Endodermal cell (in vitro differentiated cells): ENCODE measurements at regions not wholly inside any gene's neighbourhood (a gene's known extent, or its start where the extent isn't known, plus 50 kb on each side); places are given as distances from the start of the nearest gene placed in this dataset.

ENCODE experiments used
- DNase-seq: peaks from one replicate; pipeline ENCODE4 v3.0.0-alpha.2; 2017
- H3K27ac ChIP-seq: 2 replicates; pipeline ENCODE4 v1.5.1; 2013; ENCODE audit warnings: mild to moderate bottlenecking, low read depth, low read length, moderate library complexity
- H3K27me3 ChIP-seq: 2 replicates; pipeline ENCODE4 v1.6.1; 2013; ENCODE audit warnings: mild to moderate bottlenecking, low read length, moderate library complexity; ENCODE audit not compliant: insufficient read depth, control insufficient read depth, poor library complexity, severe bottlenecking
- H3K36me3 ChIP-seq: 2 replicates; pipeline ENCODE4 v1.7.0; 2013; ENCODE audit warnings: mild to moderate bottlenecking, low read length, moderate library complexity; ENCODE audit not compliant: control insufficient read depth, insufficient read depth
- H3K4me1 ChIP-seq: one replicate; pipeline ENCODE4 v1.7.0; 2013; ENCODE audit warnings: low read length; ENCODE audit not compliant: control insufficient read depth, insufficient read depth
- H3K4me3 ChIP-seq: 2 replicates; pipeline ENCODE4 v1.5.1; 2013; ENCODE audit warnings: mild to moderate bottlenecking, low read length, moderate library complexity
- H3K9ac ChIP-seq: 2 replicates; pipeline ENCODE4 v1.6.1; 2013; ENCODE audit warnings: mild to moderate bottlenecking, low read length, moderate library complexity; ENCODE audit not compliant: poor library complexity, severe bottlenecking; ENCODE audit errors: extremely low read depth
- H3K9me3 ChIP-seq: 2 replicates; pipeline ENCODE4 v1.6.1; 2013; ENCODE audit warnings: mild to moderate bottlenecking, low read length, moderate library complexity; ENCODE audit not compliant: control insufficient read depth
- H3K27ac Mint-ChIP-seq: 2 replicates; pipeline ENCODE4 v1.8.0; 2020; ENCODE audit warnings: mixed read lengths
- H3K27me3 Mint-ChIP-seq: 2 replicates; pipeline ENCODE4 v1.8.0; 2021; ENCODE audit warnings: mild to moderate bottlenecking, mixed read lengths; ENCODE audit not compliant: insufficient read depth
- H3K36me3 Mint-ChIP-seq: 2 replicates; pipeline ENCODE4 v1.8.0; 2020; ENCODE audit warnings: low read depth, mixed read lengths
- H3K4me1 Mint-ChIP-seq: 2 replicates; pipeline ENCODE4 v1.8.0; 2020; ENCODE audit warnings: mixed read lengths
- H3K4me3 Mint-ChIP-seq: 2 replicates; pipeline ENCODE4 v1.8.0; 2020; ENCODE audit warnings: mild to moderate bottlenecking, moderate library complexity, mixed read lengths
- H3K9me3 Mint-ChIP-seq: 2 replicates; pipeline ENCODE4 v1.8.0; 2020; ENCODE audit warnings: mild to moderate bottlenecking, mixed read lengths
- WGBS, 2 experiments: methylation state at CpG; one replicate each; pipeline versions ENCODE4 v1.1.5 to v1.1.7; 2013; ENCODE audit warnings: missing lambda C conversion rate in 2 of 2, mixed read lengths in 1 of 2; ENCODE audit not compliant: insufficient coverage in 1 of 2, insufficient read length in 1 of 2; 5-methylcytosine and 5-hydroxymethylcytosine counted together
- TF ChIP-seq, protein P1 (sequence below): fragments of 200-600 bp; sonication (generic); conservative IDR thresholded peaks from 2 replicates; pipeline ENCODE4 v1.5.0; 2021; ENCODE audit warnings: antibody characterized with exemption, mild to moderate bottlenecking

DNA sequence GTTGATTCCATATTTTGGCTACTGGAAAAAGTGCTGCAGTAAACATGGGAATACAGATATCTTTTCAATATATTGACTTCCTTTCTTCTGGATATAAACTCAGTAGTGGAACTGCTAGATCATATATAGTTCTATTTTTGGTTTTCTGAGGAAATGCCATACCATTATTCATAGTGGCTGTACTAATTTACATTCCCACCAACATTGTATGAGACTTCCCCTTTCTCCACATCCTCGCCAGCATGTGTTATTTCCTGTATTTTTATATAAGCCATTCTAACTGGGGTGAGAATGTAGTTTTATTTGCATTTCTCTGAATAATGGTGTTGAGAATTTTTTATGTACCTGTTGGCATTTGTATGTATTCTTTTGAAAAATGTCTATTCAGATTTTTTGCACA is 385.2 kb downstream of the NUF2 start:
- H3K4me1 ChIP-seq, result no peaks in the 10 kb centered on the region

DNA sequence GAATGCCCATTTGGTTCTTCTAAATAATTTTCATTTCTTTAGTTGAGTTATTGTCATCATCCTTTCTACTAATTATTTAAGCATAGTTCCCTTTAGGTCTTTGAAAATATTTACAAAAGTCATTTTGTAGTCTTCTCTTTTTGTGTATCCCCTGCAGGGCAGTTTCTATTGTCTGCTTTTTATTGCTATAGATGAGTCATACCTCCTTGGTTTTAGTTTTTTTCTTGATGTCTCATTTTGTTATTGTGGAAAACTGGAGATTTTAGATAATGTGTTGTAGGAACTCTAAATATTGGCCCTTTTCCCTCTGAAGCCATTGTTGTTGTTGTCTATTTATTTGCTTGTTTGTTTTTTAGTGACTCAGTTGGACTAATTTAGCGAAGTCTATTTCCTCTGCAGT is 387.9 kb downstream of the NUF2 start:
- Mint-ChIP-seq H3K9me3 (peaks cover 8% of the 10 kb centered on the region), H3K4me1 (no peaks in the 10 kb centered on the region), H3K27ac (no peak overlapping the region), H3K4me3 (no peak overlapping the region), H3K36me3 (no peaks in the 10 kb centered on the region), H3K27me3 (no peaks in the 10 kb centered on the region)
- 94 to 100% methylated on average over 1 of the region's 1 CpG for WGBS, 2 experiments
- Histone ChIP-seq H3K27ac (no peak overlapping the region), H3K27me3 (no peaks in the 10 kb centered on the region), H3K9ac (no peak overlapping the region), H3K4me1 (no peaks in the 10 kb centered on the region), H3K4me3 (no peak overlapping the region), H3K36me3 (no peaks in the 10 kb centered on the region), H3K9me3 (no peaks in the 10 kb centered on the region)
- no peak for DNase-seq
- TF ChIP-seq, protein P1, sequence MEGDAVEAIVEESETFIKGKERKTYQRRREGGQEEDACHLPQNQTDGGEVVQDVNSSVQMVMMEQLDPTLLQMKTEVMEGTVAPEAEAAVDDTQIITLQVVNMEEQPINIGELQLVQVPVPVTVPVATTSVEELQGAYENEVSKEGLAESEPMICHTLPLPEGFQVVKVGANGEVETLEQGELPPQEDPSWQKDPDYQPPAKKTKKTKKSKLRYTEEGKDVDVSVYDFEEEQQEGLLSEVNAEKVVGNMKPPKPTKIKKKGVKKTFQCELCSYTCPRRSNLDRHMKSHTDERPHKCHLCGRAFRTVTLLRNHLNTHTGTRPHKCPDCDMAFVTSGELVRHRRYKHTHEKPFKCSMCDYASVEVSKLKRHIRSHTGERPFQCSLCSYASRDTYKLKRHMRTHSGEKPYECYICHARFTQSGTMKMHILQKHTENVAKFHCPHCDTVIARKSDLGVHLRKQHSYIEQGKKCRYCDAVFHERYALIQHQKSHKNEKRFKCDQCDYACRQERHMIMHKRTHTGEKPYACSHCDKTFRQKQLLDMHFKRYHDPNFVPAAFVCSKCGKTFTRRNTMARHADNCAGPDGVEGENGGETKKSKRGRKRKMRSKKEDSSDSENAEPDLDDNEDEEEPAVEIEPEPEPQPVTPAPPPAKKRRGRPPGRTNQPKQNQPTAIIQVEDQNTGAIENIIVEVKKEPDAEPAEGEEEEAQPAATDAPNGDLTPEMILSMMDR, result no peak

More for the DNA sequence above, 385.2 kb downstream of the NUF2 start:
- TF ChIP-seq, protein P1, result no peak
- Mint-ChIP-seq H3K9me3 (peaks cover 8% of the 10 kb centered on the region), H3K36me3 (no peaks in the 10 kb centered on the region), H3K27ac (no peak overlapping the region), H3K4me3 (no peak overlapping the region), H3K27me3 (no peaks in the 10 kb centered on the region), H3K4me1 (no peaks in the 10 kb centered on the region)
- 100% methylated on average over 1 of the region's 1 CpG; no CpG with 5 or more reads in 1 of the 2 experiments for WGBS, 2 experiments
- H3K27me3 ChIP-seq, result no peaks in the 10 kb centered on the region
- H3K27ac ChIP-seq, result no peak overlapping the region
- H3K9ac ChIP-seq, result no peak overlapping the region
- DNase-seq, result no peak
- H3K9me3 ChIP-seq, result no peaks in the 10 kb centered on the region
- no peak overlapping the region for H3K4me3 ChIP-seq
- no peaks in the 10 kb centered on the region for H3K36me3 ChIP-seq

- no peak overlapping the region for H3K27ac Mint-ChIP-seq
- H3K27ac ChIP-seq, result no peak overlapping the region
- no peaks in the 10 kb centered on the region for H3K4me1 ChIP-seq
- no peaks in the 10 kb centered on the region for H3K27me3 ChIP-seq
- H3K9me3 Mint-ChIP-seq, result peaks cover 6% of the 10 kb centered on the region
- WGBS, 2 experiments, result 98 to 100% methylated on average over 3 of the region's 3 CpGs
- DNase-seq, result no peak
- H3K9me3 ChIP-seq, result peaks cover 1% of the 10 kb centered on the region
- H3K4me3 Mint-ChIP-seq, result no peak overlapping the region
- peaks cover 1% of the 10 kb centered on the region for H3K36me3 Mint-ChIP-seq
- no peak overlapping the region for H3K4me3 ChIP-seq
- H3K36me3 ChIP-seq, result no peaks in the 10 kb centered on the region
- H3K9ac ChIP-seq, result no peak overlapping the region
- TF ChIP-seq, protein P1, result no peak
- peaks cover 2% of the 10 kb centered on the region for H3K4me1 Mint-ChIP-seq
- no peaks in the 10 kb centered on the region for H3K27me3 Mint-ChIP-seq
Measured at GRCh38 chr1:163712321-163712720, 390.6 kb downstream of the NUF2 start.
